CD4-positive, CD25-positive, alpha-beta regulatory T cell (primary cell): ENCODE measurements at regions not wholly inside any gene's neighbourhood (a gene's known extent, or its start where the extent isn't known, plus 50 kb on each side); places are given as distances from the start of the nearest gene placed in this dataset.

Experiments used
- ATAC-seq, 2 donors: fragments of 150-1000 bp; cut with Tn5 transposase; one replicate each; pipeline ENCODE4 v1.10.0; 2021; ENCODE audit warnings: low read depth in 2 of 2, moderate number of reproducible peaks in 2 of 2, moderate library complexity in 1 of 2
- DNase-seq, 3 donors: peaks; one replicate each; pipeline versions ENCODE4 v3.0.0 to v3.0.0-alpha.2; 2012 to 2022; ENCODE audit warnings: mixed read lengths in 1 of 3
- H3K27ac ChIP-seq: one replicate; pipeline ENCODE4 v1.7.0; 2013; ENCODE audit warnings: mild to moderate bottlenecking, low read length; ENCODE audit not compliant: insufficient read depth, poor library complexity, severe bottlenecking
- H3K27me3 ChIP-seq: one replicate; pipeline ENCODE4 v1.7.0; 2013; ENCODE audit warnings: low read length; ENCODE audit not compliant: control insufficient read depth, insufficient read depth
- H3K36me3 ChIP-seq: one replicate; pipeline ENCODE4 v1.7.0; 2013; ENCODE audit warnings: mild to moderate bottlenecking, low read length, moderate library complexity; ENCODE audit not compliant: control insufficient read depth, insufficient read depth
- H3K4me1 ChIP-seq: 2 replicates; pipeline ENCODE4 v1.7.0; 2013; ENCODE audit warnings: mild to moderate bottlenecking, low read length; ENCODE audit not compliant: insufficient read depth, control insufficient read depth, poor library complexity, severe bottlenecking
- H3K4me3 ChIP-seq: one replicate; pipeline ENCODE4 v1.7.0; 2013; ENCODE audit warnings: low read depth, mild to moderate bottlenecking, low read length, moderate library complexity
- H3K9me3 ChIP-seq, 2 experiments: 1 replicate in 1 of 2; 2 replicates in 1 of 2; pipeline ENCODE4 v1.7.0; 2013; ENCODE audit warnings: low read length in 2 of 2, mild to moderate bottlenecking in 1 of 2, moderate library complexity in 1 of 2; ENCODE audit not compliant: control insufficient read depth in 2 of 2
- H3K27ac Mint-ChIP-seq, 3 donors: one replicate each; pipeline ENCODE4 v1.8.0; 2020 to 2022; ENCODE audit warnings: mild to moderate bottlenecking in 3 of 3, mixed read lengths in 3 of 3, moderate library complexity in 2 of 3
- H3K27me3 Mint-ChIP-seq: one replicate; pipeline ENCODE4 v1.8.0; 2022; ENCODE audit warnings: mild to moderate bottlenecking, mixed read lengths
- H3K36me3 Mint-ChIP-seq: one replicate; pipeline ENCODE4 v1.8.0; 2020; ENCODE audit warnings: mixed read lengths
- H3K4me1 Mint-ChIP-seq, 4 donors: one replicate each; pipeline ENCODE4 v1.8.0; 2020 to 2022; ENCODE audit warnings: mixed read lengths in 4 of 4, mild to moderate bottlenecking in 1 of 4
- H3K4me3 Mint-ChIP-seq, 4 donors: one replicate each; pipeline ENCODE4 v1.8.0; 2020 to 2022; ENCODE audit warnings: mild to moderate bottlenecking in 4 of 4, mixed read lengths in 4 of 4, moderate library complexity in 3 of 4
- H3K9me3 Mint-ChIP-seq, 7 donors: one replicate each; pipeline ENCODE4 v1.8.0; 2020 to 2022; ENCODE audit warnings: mixed read lengths in 7 of 7, mild to moderate bottlenecking in 3 of 7, moderate library complexity in 2 of 7

- Mint-ChIP-seq H3K4me1 (no peaks in the 10 kb centered on the region), H3K27me3 (peaks cover 19% of the 10 kb centered on the region), H3K27ac (no peak overlapping the region), H3K4me3 (no peak overlapping the region), H3K9me3 (peaks cover 0 to 5% (median 0%) of the 10 kb centered on the region in 7 donors), H3K36me3 (no peaks in the 10 kb centered on the region)
- Histone ChIP-seq H3K4me3 (no peak overlapping the region), H3K27ac (no peak overlapping the region), H3K27me3 (no peaks in the 10 kb centered on the region), H3K4me1 (no peaks in the 10 kb centered on the region), H3K9me3 (no peaks in the 10 kb centered on the region), H3K36me3 (no peaks in the 10 kb centered on the region)
- ATAC-seq: no peak
- DNase-seq: no peak
Measured at GRCh38 chr20:20992686-20993360, 113.3 kb downstream of the LINC00237 start.

- peaks cover 16% of the 10 kb centered on the region for H3K27me3 Mint-ChIP-seq
Measured at GRCh38 chr20:20992277-20992676, 113.9 kb downstream of the LINC00237 start.

GRCh38 chr20:20989081-20989480, 117.1 kb downstream of the LINC00237 start:
- Histone ChIP-seq H3K9me3 (no peaks in the 10 kb centered on the region), H3K36me3 (no peaks in the 10 kb centered on the region), H3K4me3 (no peak overlapping the region), H3K27me3 (no peaks in the 10 kb centered on the region), H3K4me1 (no peaks in the 10 kb centered on the region), H3K27ac (no peak overlapping the region)
- H3K27me3 Mint-ChIP-seq: peaks cover 10% of the 10 kb centered on the region
- H3K4me3 Mint-ChIP-seq: no peak overlapping the region
- H3K9me3 Mint-ChIP-seq: peaks cover 0 to 3% (median 2%) of the 10 kb centered on the region in 7 donors
- H3K36me3 Mint-ChIP-seq: no peaks in the 10 kb centered on the region
- H3K27ac Mint-ChIP-seq: no peak overlapping the region
- no peak for DNase-seq
- ATAC-seq: no peak
- H3K4me1 Mint-ChIP-seq: no peaks in the 10 kb centered on the region

More at GRCh38 chr20:20992277-20992676, 113.9 kb downstream of the LINC00237 start:
- Histone ChIP-seq H3K27ac (no peak overlapping the region), H3K27me3 (no peaks in the 10 kb centered on the region), H3K36me3 (no peaks in the 10 kb centered on the region), H3K4me3 (no peak overlapping the region), H3K9me3 (no peaks in the 10 kb centered on the region), H3K4me1 (no peaks in the 10 kb centered on the region)
- Mint-ChIP-seq H3K36me3 (no peaks in the 10 kb centered on the region), H3K4me3 (no peak overlapping the region), H3K9me3 (peaks cover 0 to 5% (median 0%) of the 10 kb centered on the region in 7 donors), H3K4me1 (no peaks in the 10 kb centered on the region), H3K27ac (no peak overlapping the region)
- DNase-seq: no peak
- ATAC-seq: no peak

- Histone ChIP-seq H3K27me3 (no peaks in the 10 kb centered on the region), H3K9me3 (no peaks in the 10 kb centered on the region), H3K4me1 (no peaks in the 10 kb centered on the region), H3K36me3 (no peaks in the 10 kb centered on the region), H3K4me3 (no peak overlapping the region), H3K27ac (no peak overlapping the region)
- Mint-ChIP-seq H3K9me3 (peaks cover 0 to 6% (median 0%) of the 10 kb centered on the region in 7 donors), H3K27me3 (peaks cover 5% of the 10 kb centered on the region), H3K4me1 (no peaks in the 10 kb centered on the region), H3K27ac (no peak overlapping the region), H3K4me3 (no peak overlapping the region), H3K36me3 (no peaks in the 10 kb centered on the region)
- ATAC-seq (no peak), DNase-seq (no peak)
Measured at GRCh38 chr20:20979934-20980333, 126.2 kb downstream of the LINC00237 start.

- no peaks in the 10 kb centered on the region for H3K36me3 Mint-ChIP-seq
- peaks cover 0 to 4% (median 0%) of the 10 kb centered on the region in 7 donors for H3K9me3 Mint-ChIP-seq
- H3K27ac Mint-ChIP-seq: no peak overlapping the region
- Histone ChIP-seq H3K27me3 (no peaks in the 10 kb centered on the region), H3K4me1 (no peaks in the 10 kb centered on the region), H3K27ac (no peak overlapping the region), H3K4me3 (no peak overlapping the region), H3K36me3 (no peaks in the 10 kb centered on the region), H3K9me3 (no peaks in the 10 kb centered on the region)
- ATAC-seq (no peak), DNase-seq (no peak)
- no peaks in the 10 kb centered on the region for H3K4me1 Mint-ChIP-seq
- H3K27me3 Mint-ChIP-seq: peaks cover 5% of the 10 kb centered on the region
- no peak overlapping the region for H3K4me3 Mint-ChIP-seq
Measured at GRCh38 chr20:20977786-20978185, 128.4 kb downstream of the LINC00237 start.

- Histone ChIP-seq H3K4me1 (no peaks in the 10 kb centered on the region), H3K27me3 (no peaks in the 10 kb centered on the region), H3K4me3 (no peak overlapping the region), H3K36me3 (no peaks in the 10 kb centered on the region), H3K27ac (no peak overlapping the region), H3K9me3 (no peaks in the 10 kb centered on the region)
- DNase-seq (no peak), ATAC-seq (no peak)
- no peaks in the 10 kb centered on the region for H3K4me1 Mint-ChIP-seq
- H3K36me3 Mint-ChIP-seq: no peaks in the 10 kb centered on the region
- H3K4me3 Mint-ChIP-seq: no peak overlapping the region
- H3K27ac Mint-ChIP-seq: no peak overlapping the region
- peaks cover 5% of the 10 kb centered on the region for H3K27me3 Mint-ChIP-seq
- peaks cover 0 to 3% (median 0%) of the 10 kb centered on the region in 7 donors for H3K9me3 Mint-ChIP-seq
Measured at GRCh38 chr20:20972490-20972889, 133.7 kb downstream of the LINC00237 start.

GRCh38 chr20:20971810-20972209, 134.3 kb downstream of the LINC00237 start:
- ATAC-seq (no peak), DNase-seq (no peak)
- Histone ChIP-seq H3K27ac (no peak overlapping the region), H3K9me3 (no peaks in the 10 kb centered on the region), H3K4me3 (no peak overlapping the region), H3K36me3 (no peaks in the 10 kb centered on the region), H3K27me3 (no peaks in the 10 kb centered on the region), H3K4me1 (no peaks in the 10 kb centered on the region)
- Mint-ChIP-seq H3K27ac (no peak overlapping the region), H3K9me3 (peaks cover 0 to 3% (median 0%) of the 10 kb centered on the region in 7 donors), H3K36me3 (no peaks in the 10 kb centered on the region), H3K4me1 (no peaks in the 10 kb centered on the region), H3K4me3 (no peak overlapping the region), H3K27me3 (peaks cover 5% of the 10 kb centered on the region)

GRCh38 chr20:20970841-20971240, 135.3 kb downstream of the LINC00237 start:
- Mint-ChIP-seq H3K4me1 (no peaks in the 10 kb centered on the region), H3K9me3 (peaks cover 0 to 3% (median 0%) of the 10 kb centered on the region in 7 donors), H3K4me3 (no peak overlapping the region), H3K36me3 (no peaks in the 10 kb centered on the region), H3K27me3 (peaks cover 5% of the 10 kb centered on the region), H3K27ac (no peak overlapping the region)
- ATAC-seq: no peak
- Histone ChIP-seq H3K36me3 (no peaks in the 10 kb centered on the region), H3K27ac (no peak overlapping the region), H3K4me1 (no peaks in the 10 kb centered on the region), H3K9me3 (no peaks in the 10 kb centered on the region), H3K4me3 (no peak overlapping the region), H3K27me3 (no peaks in the 10 kb centered on the region)
- DNase-seq: no peak
